Brain microvascular endothelial cell (primary cell): ENCODE measurements at regions not wholly inside any gene's neighbourhood (a gene's known extent, or its start where the extent isn't known, plus 50 kb on each side); places are given as distances from the start of the nearest gene placed in this dataset.
"Not testable (repeated sequence)": the region's sequence is repeated elsewhere in the genome, so short reads cannot be mapped to it uniquely, and the experiment has no call there.

Experiments used
- DNase-seq: peaks from one replicate; pipeline ENCODE4 v3.0.0-alpha.2; 2020
- H3K27ac ChIP-seq: fragments of 250-450 bp; sonication (Bioruptor Pico); 2 replicates; pipeline ENCODE4 v1.5.1; 2020; ENCODE audit warnings: mild to moderate bottlenecking, moderate library complexity
- H3K27me3 ChIP-seq: fragments of 250-450 bp; sonication (Bioruptor Pico); replicated peaks from 2 replicates; pipeline ENCODE4 v1.5.1; 2020; ENCODE audit warnings: mild to moderate bottlenecking
- H3K36me3 ChIP-seq: fragments of 250-450 bp; sonication (Bioruptor Pico); replicated peaks from 2 replicates; pipeline ENCODE4 v1.5.1; 2020; ENCODE audit warnings: mild to moderate bottlenecking
- H3K4me3 ChIP-seq: 2 replicates; pipeline ENCODE4 v1.5.1; 2011; ENCODE audit warnings: low read depth, mild to moderate bottlenecking, control low read depth, low read length, moderate library complexity
- in situ Hi-C: cut with HindIII; loops from 2 replicates; pipeline ENCODE4 v1.10.0; 2017; ENCODE audit warnings: low sequenced_read_pairs, low pct_ligation_motif_present
- TF ChIP-seq, protein P1 (sequence below): IDR thresholded peaks from 2 replicates; pipeline ENCODE4 v1.5.1; 2011; ENCODE audit warnings: low read depth, mild to moderate bottlenecking, moderate library complexity, low read length, control low read depth, inconsistent platforms; ENCODE audit errors: missing control alignments

DNA sequence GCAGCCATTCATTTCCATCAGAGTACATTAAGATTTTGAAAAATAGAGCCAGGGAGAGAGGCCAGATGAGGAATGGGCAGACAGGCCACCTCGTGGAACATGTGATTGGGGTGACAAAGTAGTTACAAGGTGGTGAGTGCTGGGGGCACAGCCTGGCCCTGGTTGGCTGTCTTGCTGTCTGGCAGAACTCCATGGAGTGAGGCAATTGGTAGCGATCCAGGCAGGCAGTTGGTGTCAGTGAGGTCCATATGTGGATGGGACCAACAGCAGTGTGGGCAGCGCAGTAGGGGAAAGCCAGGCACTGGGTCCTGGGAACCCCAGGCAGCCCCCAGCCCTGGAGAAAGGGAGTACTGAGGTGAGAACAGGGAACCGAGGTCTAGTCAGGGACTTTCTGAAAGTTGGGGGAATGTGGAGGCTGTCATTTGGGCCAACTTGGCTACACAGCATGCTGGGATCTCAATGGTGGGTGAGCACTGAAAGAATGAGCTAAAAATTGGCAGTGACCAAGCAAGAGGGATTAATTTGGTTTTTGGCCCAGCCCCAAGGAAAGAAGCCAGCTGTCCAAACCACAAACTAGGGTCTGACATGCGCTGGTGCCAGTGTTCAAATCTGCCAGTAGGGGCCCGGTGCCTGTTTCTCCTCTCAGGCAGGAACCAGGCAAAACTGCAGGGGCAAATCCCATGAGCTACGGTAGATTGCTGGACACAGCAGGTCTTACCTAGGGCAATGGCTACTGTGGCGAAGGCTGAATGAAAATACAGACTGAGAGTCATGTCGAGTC, 61.4 kb upstream of the E2F3 start:
- Histone ChIP-seq H3K36me3 (no peaks in the 10 kb centered on the region), H3K27me3 (no peaks in the 10 kb centered on the region), H3K27ac (no peak overlapping the region), H3K4me3 (no peak overlapping the region)
- TF ChIP-seq, protein P1, sequence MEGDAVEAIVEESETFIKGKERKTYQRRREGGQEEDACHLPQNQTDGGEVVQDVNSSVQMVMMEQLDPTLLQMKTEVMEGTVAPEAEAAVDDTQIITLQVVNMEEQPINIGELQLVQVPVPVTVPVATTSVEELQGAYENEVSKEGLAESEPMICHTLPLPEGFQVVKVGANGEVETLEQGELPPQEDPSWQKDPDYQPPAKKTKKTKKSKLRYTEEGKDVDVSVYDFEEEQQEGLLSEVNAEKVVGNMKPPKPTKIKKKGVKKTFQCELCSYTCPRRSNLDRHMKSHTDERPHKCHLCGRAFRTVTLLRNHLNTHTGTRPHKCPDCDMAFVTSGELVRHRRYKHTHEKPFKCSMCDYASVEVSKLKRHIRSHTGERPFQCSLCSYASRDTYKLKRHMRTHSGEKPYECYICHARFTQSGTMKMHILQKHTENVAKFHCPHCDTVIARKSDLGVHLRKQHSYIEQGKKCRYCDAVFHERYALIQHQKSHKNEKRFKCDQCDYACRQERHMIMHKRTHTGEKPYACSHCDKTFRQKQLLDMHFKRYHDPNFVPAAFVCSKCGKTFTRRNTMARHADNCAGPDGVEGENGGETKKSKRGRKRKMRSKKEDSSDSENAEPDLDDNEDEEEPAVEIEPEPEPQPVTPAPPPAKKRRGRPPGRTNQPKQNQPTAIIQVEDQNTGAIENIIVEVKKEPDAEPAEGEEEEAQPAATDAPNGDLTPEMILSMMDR = no peak
- in situ Hi-C loops = no loop called here
- no peak for DNase-seq

DNA sequence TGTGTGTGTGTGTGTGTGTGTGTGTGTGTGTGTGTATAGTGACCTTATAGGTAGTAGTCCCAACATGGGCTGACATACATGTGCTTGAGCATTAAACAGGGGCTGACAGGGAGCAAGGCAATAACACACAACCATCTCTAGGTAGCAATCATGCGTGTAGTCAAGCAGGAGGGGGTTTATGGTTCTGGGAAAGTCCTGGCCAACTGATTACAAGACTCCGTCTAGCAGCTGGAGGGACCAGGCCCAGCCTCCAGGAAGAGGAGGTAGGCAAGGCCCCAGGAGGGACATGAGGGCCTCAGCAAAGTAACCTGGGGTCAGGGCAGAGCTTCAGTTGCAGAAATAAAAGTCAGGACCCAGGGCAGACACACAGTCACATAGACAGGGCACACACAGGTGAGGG, 60.6 kb upstream of the E2F3 start:
- Histone ChIP-seq H3K27ac (no peak overlapping the region), H3K36me3 (no peaks in the 10 kb centered on the region), H3K4me3 (no peak overlapping the region), H3K27me3 (no peaks in the 10 kb centered on the region)
- in situ Hi-C loops = no loop called here
- DNase-seq = no peak
- TF ChIP-seq, protein P1 = no peak

DNA sequence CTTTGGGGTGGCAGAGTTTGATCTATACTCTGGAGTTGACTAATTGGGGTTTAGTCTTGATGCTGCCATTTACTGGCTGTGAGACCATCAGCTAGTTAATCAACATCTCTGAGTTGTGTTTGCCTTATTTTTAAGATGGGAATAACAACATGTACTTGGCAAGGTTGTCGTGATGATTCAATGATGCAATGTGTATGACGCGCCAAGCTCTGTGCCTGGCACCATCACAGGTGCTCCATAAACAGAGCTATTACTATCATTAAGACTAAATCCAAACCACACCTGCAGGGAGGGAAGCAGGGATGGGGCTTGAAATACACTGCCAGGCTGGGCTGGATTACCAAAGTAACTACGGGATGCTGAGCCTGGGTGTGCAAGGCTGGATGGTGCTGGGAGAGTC, 60.1 kb upstream of the E2F3 start:
- no peak overlapping the region for H3K27ac ChIP-seq
- no peak overlapping the region for H3K4me3 ChIP-seq
- no peak for DNase-seq
- TF ChIP-seq, protein P1 = no peak
- H3K36me3 ChIP-seq = no peaks in the 10 kb centered on the region
- no peaks in the 10 kb centered on the region for H3K27me3 ChIP-seq
- in situ Hi-C loops = no loop called here

DNA sequence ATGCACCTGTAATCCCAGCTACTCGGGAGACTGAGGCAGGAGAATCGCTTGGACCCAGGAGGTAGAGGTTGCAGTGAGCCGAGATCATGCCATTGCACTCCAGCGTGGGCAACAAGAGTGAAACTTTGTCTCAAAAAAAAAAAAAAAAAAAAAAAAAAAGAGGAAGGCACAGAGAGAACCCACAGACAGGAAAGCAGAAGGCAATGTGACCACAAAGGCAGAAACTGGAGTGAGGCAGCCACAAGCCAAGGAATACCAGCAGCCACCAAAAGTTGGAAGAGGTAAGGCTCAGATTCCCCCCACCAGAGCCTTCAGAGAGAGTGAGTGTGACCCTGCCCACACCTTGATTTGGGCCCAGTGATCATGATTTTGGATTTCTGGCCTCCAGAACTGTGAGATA, 54.7 kb upstream of the E2F3 start:
- in situ Hi-C loops, DNase-seq, H3K27ac ChIP-seq, H3K4me3 ChIP-seq, H3K27me3 ChIP-seq, H3K36me3 ChIP-seq: not testable (repeated sequence)

DNA sequence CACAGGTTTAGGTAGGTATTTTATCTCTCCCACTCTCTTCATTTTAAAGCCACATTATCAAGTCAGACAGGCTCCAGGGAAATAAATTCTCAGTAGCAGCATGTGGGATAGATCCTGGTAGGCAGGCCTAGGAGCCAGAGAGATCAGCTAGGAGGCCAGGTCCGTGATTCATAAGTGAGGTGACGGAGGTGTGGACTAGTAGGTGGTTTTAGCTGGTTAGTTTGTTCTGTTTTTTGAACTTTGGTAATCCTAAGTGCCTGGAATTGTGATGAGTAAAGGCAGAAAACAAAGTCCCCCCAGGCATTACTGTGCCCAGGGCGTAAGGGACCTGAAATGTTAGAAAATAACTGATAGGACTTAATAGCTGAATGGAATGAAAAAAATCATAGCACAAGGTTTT, 53.6 kb upstream of the E2F3 start:
- in situ Hi-C loops = no loop called here
- no peaks in the 10 kb centered on the region for H3K36me3 ChIP-seq

DNA sequence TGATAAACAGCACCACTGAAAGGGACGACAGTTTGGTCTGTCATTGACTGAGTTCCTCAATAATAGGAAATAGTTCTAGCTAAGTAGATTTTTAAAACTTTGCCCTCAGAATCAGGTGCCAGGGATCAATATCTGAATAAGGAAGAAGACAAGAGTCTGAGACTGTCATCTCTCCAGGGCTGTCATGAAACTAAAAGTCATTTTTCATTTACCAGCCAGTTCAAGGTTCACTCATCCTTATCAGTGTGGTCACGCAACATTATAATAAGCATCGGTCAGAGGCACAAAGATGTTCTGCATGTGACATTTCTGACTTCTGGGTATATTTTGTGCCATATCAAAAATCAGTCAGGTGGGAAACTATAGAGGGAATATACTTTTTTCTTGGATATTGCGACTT, 52.5 kb upstream of the E2F3 start:
- no peak for DNase-seq
- in situ Hi-C loops = no loop called here
- H3K27me3 ChIP-seq = no peaks in the 10 kb centered on the region
- no peaks in the 10 kb centered on the region for H3K36me3 ChIP-seq
- H3K27ac ChIP-seq = no peak overlapping the region
- TF ChIP-seq, protein P1 = no peak
- no peak overlapping the region for H3K4me3 ChIP-seq

More for the DNA sequence above, 53.6 kb upstream of the E2F3 start:
- H3K27ac ChIP-seq = no peak overlapping the region
- H3K4me3 ChIP-seq = no peak overlapping the region
- TF ChIP-seq, protein P1 = no peak
- DNase-seq = no peak
- no peaks in the 10 kb centered on the region for H3K27me3 ChIP-seq
